Liver (tissue), 7 donors: ENCODE measurements at regions not wholly inside any gene's neighbourhood (a gene's known extent, or its start where the extent isn't known, plus 50 kb on each side); places are given as distances from the start of the nearest gene placed in this dataset.
"Not testable (repeated sequence)": the region's sequence is repeated elsewhere in the genome, so short reads cannot be mapped to it uniquely, and the experiment has no call there.

ENCODE experiments used
- DNase-seq: peaks from one replicate; pipeline ENCODE4 v3.0.0-alpha.2; 2017; ENCODE audit warnings: low spot score
- H3K27ac ChIP-seq, 2 donors: one replicate each; pipeline ENCODE4 v1.7.0; 2013; ENCODE audit warnings: inconsistent platforms in 2 of 2, low read length in 2 of 2, control low read depth in 1 of 2, low read depth in 1 of 2, mild to moderate bottlenecking in 1 of 2
- H3K27me3 ChIP-seq, 4 donors: one replicate each; pipeline versions ENCODE4 v1.6.1 to v1.7.0; 2013; ENCODE audit warnings: low read length in 3 of 4, inconsistent platforms in 1 of 4, mild to moderate bottlenecking in 1 of 4, moderate library complexity in 1 of 4; ENCODE audit not compliant: control insufficient read depth in 4 of 4, insufficient read depth in 4 of 4
- H3K36me3 ChIP-seq, 4 donors: one replicate each; pipeline versions ENCODE4 v1.6.1 to v1.7.0; 2013; ENCODE audit warnings: low read length in 3 of 4, mild to moderate bottlenecking in 3 of 4, low read depth in 1 of 4, moderate library complexity in 1 of 4; ENCODE audit not compliant: control insufficient read depth in 4 of 4, insufficient read depth in 3 of 4
- H3K4me1 ChIP-seq, 4 donors: one replicate each; pipeline versions ENCODE4 v1.6.1 to v1.7.0; 2013; ENCODE audit warnings: low read length in 3 of 4, mild to moderate bottlenecking in 3 of 4, moderate library complexity in 1 of 4; ENCODE audit not compliant: control insufficient read depth in 4 of 4, insufficient read depth in 4 of 4
- H3K4me3 ChIP-seq, 3 donors: one replicate each; pipeline versions ENCODE4 v1.6.1 to v1.7.0; 2013; ENCODE audit warnings: low read length in 3 of 3, control low read depth in 1 of 3, low read depth in 1 of 3, mild to moderate bottlenecking in 1 of 3
- H3K9ac ChIP-seq, 2 donors: one replicate each; pipeline ENCODE4 v1.7.0; 2013; ENCODE audit warnings: low read length in 2 of 2, mild to moderate bottlenecking in 2 of 2, moderate library complexity in 2 of 2, control low read depth in 1 of 2, low read depth in 1 of 2
- H3K9me3 ChIP-seq, 4 donors: one replicate each; pipeline versions ENCODE4 v1.6.1 to v1.7.0; 2013; ENCODE audit warnings: low read length in 3 of 4; ENCODE audit not compliant: control insufficient read depth in 4 of 4
- EGR1 ChIP-seq, 2 donors: IDR thresholded peaks; 2 replicates each; pipeline ENCODE4 v1.6.1; 2016 to 2018; ENCODE audit warnings: antibody characterized with exemption in 2 of 2, low read depth in 2 of 2
- GABPA ChIP-seq, 2 donors: IDR thresholded peaks in 1 of 2; conservative IDR thresholded peaks in 1 of 2; 2 replicates each; pipeline ENCODE4 v1.6.1; 2016; ENCODE audit warnings: antibody characterized with exemption in 2 of 2, mild to moderate bottlenecking in 1 of 2, moderate library complexity in 1 of 2
- RXRA ChIP-seq, 2 donors: IDR thresholded peaks; 2 replicates each; pipeline ENCODE4 v1.6.1; 2017 to 2018; ENCODE audit warnings: antibody characterized with exemption in 2 of 2, mild to moderate bottlenecking in 1 of 2
- WGBS: extraction: QIAGEN DNeasy Blood & Tissue Kit; methylation state at CpG from one replicate; pipeline ENCODE4 v1.1.7; 2013; 5-methylcytosine and 5-hydroxymethylcytosine counted together
- TF ChIP-seq, protein P1 (sequence below): IDR thresholded peaks from 2 replicates; pipeline ENCODE4 v1.6.1; 2016; ENCODE audit warnings: antibody characterized with exemption, mild to moderate bottlenecking
- TF ChIP-seq, protein P2 (sequence below): IDR thresholded peaks from 2 replicates; pipeline ENCODE4 v1.6.1; 2016; ENCODE audit warnings: antibody characterized with exemption
- donor health status: healthy.
- donor health status: healthy.
- donor health status: healthy.
- donor health status: healthy.

DNA sequence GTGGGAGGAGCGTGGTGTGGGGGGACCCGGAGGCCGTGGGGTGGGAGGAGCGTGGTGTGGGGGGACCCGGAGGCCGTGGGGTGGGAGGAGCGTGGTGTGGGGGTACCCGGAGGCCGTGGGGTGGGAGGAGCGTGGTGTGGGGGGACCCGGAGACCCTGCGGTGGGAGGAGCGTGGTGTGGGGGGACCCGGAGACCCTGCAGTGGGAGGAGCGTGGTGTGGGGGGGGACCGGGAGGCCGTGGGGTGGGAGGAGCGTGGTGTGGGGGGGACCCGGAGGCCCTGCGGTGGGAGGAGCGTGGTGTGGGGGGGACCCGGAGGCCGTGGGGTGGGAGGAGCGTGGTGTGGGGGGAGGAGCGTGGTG lies 203.5 kb downstream of the DLL1 start:
- DNase-seq = not testable (repeated sequence)

DNA sequence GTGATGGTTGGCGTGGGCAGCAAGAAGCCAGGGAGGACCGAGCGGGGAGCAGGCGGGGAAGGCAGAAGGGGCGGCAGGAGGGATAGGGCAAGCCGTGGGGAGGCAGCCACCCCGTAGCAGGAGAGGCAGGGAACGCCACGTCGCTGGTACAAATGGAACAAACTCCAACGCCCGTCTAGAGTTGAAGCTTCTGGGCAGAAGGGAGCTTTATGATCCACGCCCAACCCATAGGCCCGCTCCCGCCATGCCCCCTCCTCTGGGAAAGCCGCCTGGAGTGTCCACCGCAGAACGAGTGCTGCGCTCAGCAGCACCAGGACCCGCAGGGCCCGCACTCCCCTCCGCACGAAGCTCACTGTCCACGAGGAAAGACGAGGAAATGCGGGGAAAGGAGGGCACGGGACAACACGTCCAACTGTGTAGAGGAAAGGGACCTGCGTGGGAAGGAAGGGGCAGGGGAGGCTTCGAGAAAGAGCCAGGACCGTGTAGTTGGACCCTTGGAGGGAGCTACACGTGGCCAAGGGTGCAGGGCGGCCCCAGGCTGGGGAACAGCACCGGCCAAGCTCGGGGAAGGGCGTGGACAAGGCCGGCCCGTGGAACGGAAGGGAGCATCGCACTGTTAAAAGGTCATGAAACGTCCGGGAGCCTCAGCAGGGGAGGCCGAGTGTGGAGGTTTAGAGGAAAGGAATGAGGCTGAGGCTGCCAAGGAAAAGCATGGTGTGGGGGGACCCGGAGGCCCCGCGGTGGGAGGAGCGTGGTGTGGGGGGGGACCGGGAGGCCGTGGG lies 204.0 kb downstream of the DLL1 start:
- H3K36me3 ChIP-seq = no peaks in the 10 kb centered on the region
- no peaks in the 10 kb centered on the region for H3K27me3 ChIP-seq

More for the DNA sequence above, 203.5 kb downstream of the DLL1 start:
- not testable (repeated sequence) for H3K4me1 ChIP-seq, H3K9me3 ChIP-seq, H3K27me3 ChIP-seq, H3K27ac ChIP-seq, H3K4me3 ChIP-seq, H3K36me3 ChIP-seq, H3K9ac ChIP-seq
- 93% methylated on average over 23 of the region's 25 CpGs for WGBS

DNA sequence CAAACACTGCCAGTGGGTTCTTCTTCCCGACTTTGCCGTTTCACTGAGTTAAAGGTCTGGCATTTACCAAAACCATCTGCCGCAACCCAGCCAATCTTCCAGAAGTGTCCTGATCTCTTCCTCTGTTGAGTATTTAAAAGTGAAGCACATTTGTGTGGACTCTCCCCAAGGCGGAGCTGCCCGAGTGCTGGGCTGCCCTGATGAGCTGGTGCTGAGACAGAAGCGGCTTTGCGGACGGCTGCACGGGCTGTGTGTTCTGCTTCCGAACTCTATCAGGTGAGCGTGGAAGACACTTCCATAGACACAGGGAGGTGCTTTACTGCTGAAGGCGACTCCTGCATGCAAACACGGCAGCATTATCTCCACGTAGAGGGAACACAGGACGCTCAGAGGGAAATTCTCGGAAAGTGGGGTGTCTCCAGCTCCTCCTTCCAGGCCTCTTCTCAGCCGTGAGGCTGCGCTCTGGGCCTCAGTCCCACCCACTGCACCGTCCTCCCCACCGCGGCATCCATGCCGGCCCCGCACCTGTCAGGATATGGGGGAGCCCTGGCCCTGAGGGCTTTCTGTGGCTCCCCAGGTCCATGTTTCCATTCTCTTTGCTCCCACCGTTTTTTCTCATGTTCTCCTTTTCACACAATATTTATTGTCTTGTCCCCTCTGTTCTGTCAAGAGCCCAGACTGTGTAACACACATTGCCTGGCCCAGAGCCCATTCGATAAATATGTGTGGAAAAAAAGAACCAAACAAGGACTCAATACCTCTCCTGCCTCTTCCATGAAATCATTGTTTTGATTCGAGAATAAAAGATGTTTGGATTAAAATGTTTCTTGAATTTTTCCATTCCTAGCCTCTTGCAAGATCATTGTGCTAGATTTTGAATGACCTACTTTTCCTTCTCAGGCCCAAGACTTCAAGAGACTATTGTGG lies 205.1 kb downstream of the DLL1 start:
- Histone ChIP-seq H3K4me1 (no peaks in the 10 kb centered on the region), H3K27ac (no peak overlapping the region), H3K27me3 (no peaks in the 10 kb centered on the region), H3K9me3 (no peaks in the 10 kb centered on the region), H3K9ac (no peak overlapping the region), H3K36me3 (no peaks in the 10 kb centered on the region), H3K4me3 (no peak overlapping the region)
- DNase-seq = no peak
- WGBS = 71% methylated on average over 26 of the region's 26 CpGs
- TF ChIP-seq, protein P1, sequence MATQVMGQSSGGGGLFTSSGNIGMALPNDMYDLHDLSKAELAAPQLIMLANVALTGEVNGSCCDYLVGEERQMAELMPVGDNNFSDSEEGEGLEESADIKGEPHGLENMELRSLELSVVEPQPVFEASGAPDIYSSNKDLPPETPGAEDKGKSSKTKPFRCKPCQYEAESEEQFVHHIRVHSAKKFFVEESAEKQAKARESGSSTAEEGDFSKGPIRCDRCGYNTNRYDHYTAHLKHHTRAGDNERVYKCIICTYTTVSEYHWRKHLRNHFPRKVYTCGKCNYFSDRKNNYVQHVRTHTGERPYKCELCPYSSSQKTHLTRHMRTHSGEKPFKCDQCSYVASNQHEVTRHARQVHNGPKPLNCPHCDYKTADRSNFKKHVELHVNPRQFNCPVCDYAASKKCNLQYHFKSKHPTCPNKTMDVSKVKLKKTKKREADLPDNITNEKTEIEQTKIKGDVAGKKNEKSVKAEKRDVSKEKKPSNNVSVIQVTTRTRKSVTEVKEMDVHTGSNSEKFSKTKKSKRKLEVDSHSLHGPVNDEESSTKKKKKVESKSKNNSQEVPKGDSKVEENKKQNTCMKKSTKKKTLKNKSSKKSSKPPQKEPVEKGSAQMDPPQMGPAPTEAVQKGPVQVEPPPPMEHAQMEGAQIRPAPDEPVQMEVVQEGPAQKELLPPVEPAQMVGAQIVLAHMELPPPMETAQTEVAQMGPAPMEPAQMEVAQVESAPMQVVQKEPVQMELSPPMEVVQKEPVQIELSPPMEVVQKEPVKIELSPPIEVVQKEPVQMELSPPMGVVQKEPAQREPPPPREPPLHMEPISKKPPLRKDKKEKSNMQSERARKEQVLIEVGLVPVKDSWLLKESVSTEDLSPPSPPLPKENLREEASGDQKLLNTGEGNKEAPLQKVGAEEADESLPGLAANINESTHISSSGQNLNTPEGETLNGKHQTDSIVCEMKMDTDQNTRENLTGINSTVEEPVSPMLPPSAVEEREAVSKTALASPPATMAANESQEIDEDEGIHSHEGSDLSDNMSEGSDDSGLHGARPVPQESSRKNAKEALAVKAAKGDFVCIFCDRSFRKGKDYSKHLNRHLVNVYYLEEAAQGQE = no peak

More for the DNA sequence above, 204.0 kb downstream of the DLL1 start:
- Histone ChIP-seq H3K9me3 (no peaks in the 10 kb centered on the region), H3K27ac (no peak overlapping the region), H3K4me1 (no peaks in the 10 kb centered on the region), H3K9ac (no peak overlapping the region), H3K4me3 (no peak overlapping the region)
- no peak for TF ChIP-seq EGR1 (IDR thresholded peaks at IDR 0.05; ENCODE audit: low read depth in 2 of 2)
- TF ChIP-seq GABPA (IDR thresholded peaks at IDR 0.05 in 1 of 2, conservative IDR thresholded peaks at IDR 0.05 in 1 of 2) = no peak
- TF ChIP-seq, protein P2, sequence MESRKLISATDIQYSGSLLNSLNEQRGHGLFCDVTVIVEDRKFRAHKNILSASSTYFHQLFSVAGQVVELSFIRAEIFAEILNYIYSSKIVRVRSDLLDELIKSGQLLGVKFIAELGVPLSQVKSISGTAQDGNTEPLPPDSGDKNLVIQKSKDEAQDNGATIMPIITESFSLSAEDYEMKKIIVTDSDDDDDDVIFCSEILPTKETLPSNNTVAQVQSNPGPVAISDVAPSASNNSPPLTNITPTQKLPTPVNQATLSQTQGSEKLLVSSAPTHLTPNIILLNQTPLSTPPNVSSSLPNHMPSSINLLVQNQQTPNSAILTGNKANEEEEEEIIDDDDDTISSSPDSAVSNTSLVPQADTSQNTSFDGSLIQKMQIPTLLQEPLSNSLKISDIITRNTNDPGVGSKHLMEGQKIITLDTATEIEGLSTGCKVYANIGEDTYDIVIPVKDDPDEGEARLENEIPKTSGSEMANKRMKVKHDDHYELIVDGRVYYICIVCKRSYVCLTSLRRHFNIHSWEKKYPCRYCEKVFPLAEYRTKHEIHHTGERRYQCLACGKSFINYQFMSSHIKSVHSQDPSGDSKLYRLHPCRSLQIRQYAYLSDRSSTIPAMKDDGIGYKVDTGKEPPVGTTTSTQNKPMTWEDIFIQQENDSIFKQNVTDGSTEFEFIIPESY = no peak
- TF ChIP-seq RXRA (IDR thresholded peaks at IDR 0.05) = no peak
- no peak for DNase-seq
- WGBS = 93% methylated on average over 49 of the region's 49 CpGs
